Peyer's patch (tissue), 4 donors: ENCODE measurements at regions not wholly inside any gene's neighbourhood (a gene's known extent, or its start where the extent isn't known, plus 50 kb on each side); places are given as distances from the start of the nearest gene placed in this dataset.

Experiments
- POLR2A ChIP-seq, 2 donors: fragments of 450-650 bp; IDR thresholded peaks; one replicate each; pipeline ENCODE4 v1.5.1; 2017; ENCODE audit warnings: antibody characterized with exemption in 2 of 2, mild to moderate bottlenecking in 2 of 2, moderate library complexity in 2 of 2
- TF ChIP-seq, protein P1 (sequence below), 6 experiments: fragments of 450-650 bp in 4 of 6; fragments of 200-600 bp in 2 of 6; sonication (generic) in 1 of 6; IDR thresholded peaks; one replicate each; pipeline ENCODE4 v1.5.1; 2017 to 2019; ENCODE audit warnings: antibody characterized with exemption in 6 of 6, mild to moderate bottlenecking in 3 of 6, moderate library complexity in 1 of 6

DNA sequence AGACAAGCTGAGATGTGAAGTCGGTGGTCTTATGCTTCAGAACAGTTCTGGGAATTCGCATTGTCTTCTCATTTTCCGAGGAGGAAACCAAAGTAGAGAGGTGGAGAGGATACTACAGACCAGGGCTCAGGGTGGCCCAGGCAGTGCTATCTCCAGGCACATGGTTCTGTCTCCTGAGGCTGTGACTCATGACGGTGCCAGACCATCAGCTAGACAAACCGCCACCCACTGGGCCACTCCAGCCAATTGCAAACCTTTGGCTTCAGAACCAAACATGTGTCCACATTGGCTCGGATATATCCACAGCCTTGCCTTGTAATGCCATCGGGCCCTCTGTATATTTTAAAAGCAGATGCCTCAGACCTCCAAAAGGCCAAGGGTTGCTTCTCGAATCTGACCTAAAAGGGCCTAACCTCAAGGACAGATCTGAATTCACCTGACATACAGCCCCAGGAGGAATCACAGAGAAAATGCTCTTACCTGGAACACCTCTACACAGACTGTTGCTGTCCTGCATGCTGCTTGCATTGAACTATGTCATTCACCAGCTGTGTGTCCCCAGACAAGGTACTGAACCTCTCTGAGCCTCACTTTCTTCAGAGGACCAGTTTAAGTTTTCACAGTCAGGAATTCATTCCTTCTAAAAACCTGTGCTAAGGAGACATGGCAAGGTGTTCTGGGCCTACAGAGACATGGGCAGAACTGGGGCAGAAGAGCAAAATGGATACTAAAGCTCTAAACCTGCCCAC, 224.9 kb upstream of the JUN start:
- TF ChIP-seq, protein P1, sequence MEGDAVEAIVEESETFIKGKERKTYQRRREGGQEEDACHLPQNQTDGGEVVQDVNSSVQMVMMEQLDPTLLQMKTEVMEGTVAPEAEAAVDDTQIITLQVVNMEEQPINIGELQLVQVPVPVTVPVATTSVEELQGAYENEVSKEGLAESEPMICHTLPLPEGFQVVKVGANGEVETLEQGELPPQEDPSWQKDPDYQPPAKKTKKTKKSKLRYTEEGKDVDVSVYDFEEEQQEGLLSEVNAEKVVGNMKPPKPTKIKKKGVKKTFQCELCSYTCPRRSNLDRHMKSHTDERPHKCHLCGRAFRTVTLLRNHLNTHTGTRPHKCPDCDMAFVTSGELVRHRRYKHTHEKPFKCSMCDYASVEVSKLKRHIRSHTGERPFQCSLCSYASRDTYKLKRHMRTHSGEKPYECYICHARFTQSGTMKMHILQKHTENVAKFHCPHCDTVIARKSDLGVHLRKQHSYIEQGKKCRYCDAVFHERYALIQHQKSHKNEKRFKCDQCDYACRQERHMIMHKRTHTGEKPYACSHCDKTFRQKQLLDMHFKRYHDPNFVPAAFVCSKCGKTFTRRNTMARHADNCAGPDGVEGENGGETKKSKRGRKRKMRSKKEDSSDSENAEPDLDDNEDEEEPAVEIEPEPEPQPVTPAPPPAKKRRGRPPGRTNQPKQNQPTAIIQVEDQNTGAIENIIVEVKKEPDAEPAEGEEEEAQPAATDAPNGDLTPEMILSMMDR (IDR thresholded peaks at IDR 0.05): no peak
- no peak for TF ChIP-seq POLR2A (IDR thresholded peaks at IDR 0.05)
